HUDEP-2 (cell line): ENCODE measurements at regions not wholly inside any gene's neighbourhood (a gene's known extent, or its start where the extent isn't known, plus 50 kb on each side); places are given as distances from the start of the nearest gene placed in this dataset.

Experiments used
- DNase-seq, 76 experiments: peaks; one replicate each; lab custom pipeline; 2025; ENCODE audit not compliant: unreplicated experiment in 76 of 76; lab: John Stamatoyannopoulos, UW

- no peak for DNase-seq
Observed at GRCh38 chr1:65729259-65729658, 63.4 kb upstream of the PDE4B start.

- no peak for DNase-seq
Observed at GRCh38 chr1:65734979-65735378, 57.7 kb upstream of the PDE4B start.

GRCh38 chr1:65741993-65742392, 50.7 kb upstream of the PDE4B start:
- DNase-seq, result no peak
